ENCODE measurements at regions not wholly inside any gene's neighbourhood (a gene's known extent, or its start where the extent isn't known, plus 50 kb on each side); places are given as distances from the start of the nearest gene placed in this dataset.

DNA sequence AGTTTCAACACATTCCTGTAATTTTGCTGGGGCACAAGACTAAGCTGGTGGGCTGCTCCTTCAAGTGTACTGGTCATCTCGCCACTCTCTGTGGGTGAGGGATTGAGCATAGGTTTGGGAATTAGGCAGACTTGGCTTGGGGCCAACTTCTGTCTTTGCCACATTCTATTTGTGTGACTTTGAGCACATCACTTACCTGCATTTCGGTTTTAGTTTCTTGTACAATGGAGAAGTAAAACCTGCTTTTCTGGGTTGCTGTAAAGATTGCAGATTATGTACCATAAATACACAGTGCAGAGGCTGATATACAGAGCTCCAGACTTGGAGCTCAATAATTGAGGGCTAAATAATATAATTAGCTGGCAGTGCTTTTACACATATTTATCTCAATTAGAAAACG, 162.1 kb downstream of the C3orf38 start:
- FAIRE-seq (no peak), DNase-seq (ENCODE audit: insufficient read length, low spot score) (no peak)
- TF ChIP-seq POU2F2 (IDR thresholded peaks at IDR 0.05; ENCODE audit: low read depth, low read length) (no peak), POLR2AphosphoS5 (IDR thresholded peaks at IDR 0.05; ENCODE audit: low read depth, low read length) (no peak), SPI1 (IDR thresholded peaks at IDR 0.05; ENCODE audit: low read depth, low read length) (no peak), POLR2A (IDR thresholded peaks at IDR 0.05; ENCODE audit: low read depth, low read length) (no peak), PAX5 (IDR thresholded peaks at IDR 0.05; ENCODE audit: insufficient read depth, low read length, severe bottlenecking) (no peak), TAF1 (IDR thresholded peaks at IDR 0.05; ENCODE audit: low read depth, low read length) (no peak)

DNA sequence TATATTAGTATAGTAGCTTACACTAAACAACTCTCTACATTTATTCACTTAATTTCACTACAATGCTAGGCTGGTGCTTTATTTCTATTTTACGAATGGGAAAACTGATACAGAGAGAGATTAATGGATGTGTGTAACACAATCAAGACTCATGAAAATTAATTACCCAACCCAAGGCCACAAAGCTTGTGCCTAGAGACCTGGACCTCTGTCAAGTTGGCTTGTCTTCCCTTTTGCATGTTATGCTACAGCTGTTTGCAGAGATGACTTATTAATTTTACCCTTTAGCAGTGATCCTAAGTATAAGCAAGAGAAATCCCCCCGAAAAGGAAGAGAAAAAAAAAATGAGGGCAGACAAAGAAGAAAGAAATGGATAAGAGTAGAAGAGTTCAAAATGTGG, 162.5 kb downstream of the C3orf38 start:
- TF ChIP-seq POLR2AphosphoS5 (IDR thresholded peaks at IDR 0.05; ENCODE audit: low read depth, low read length) (no peak), SPI1 (IDR thresholded peaks at IDR 0.05; ENCODE audit: low read depth, low read length) (no peak), POU2F2 (IDR thresholded peaks at IDR 0.05; ENCODE audit: low read depth, low read length) (no peak), PAX5 (IDR thresholded peaks at IDR 0.05; ENCODE audit: insufficient read depth, low read length, severe bottlenecking) (no peak), POLR2A (IDR thresholded peaks at IDR 0.05; ENCODE audit: low read depth, low read length) (no peak), TAF1 (IDR thresholded peaks at IDR 0.05; ENCODE audit: low read depth, low read length) (no peak)
- no peak for DNase-seq (ENCODE audit: insufficient read length, low spot score)
- no peak for FAIRE-seq

DNA sequence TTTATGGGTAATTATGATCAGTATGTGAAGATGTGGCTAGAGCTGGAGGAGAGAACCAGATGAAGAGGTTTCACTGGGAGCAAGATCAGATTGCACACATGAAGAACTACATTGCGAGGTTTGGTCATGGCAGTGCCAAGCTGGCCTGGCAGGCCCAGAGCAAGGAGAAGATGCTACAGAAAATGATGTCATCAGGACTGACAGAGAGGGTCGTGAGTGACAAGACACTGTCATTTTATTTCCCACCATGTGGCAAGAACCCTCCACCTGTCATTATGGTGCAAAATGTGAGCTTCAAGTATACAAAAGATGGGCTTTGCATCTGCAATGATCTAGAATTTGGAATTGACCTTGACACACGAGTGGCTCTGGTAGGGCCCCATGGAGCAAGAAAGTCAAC, 168.3 kb downstream of the C3orf38 start:
- no peak for FAIRE-seq
- TF ChIP-seq SPI1 (IDR thresholded peaks at IDR 0.05; ENCODE audit: low read depth, low read length): no peak
- no peak for TF ChIP-seq TAF1 (IDR thresholded peaks at IDR 0.05; ENCODE audit: low read depth, low read length)
- TF ChIP-seq POLR2A (IDR thresholded peaks at IDR 0.05; ENCODE audit: low read depth, low read length): no peak
- TF ChIP-seq PAX5 (IDR thresholded peaks at IDR 0.05; ENCODE audit: insufficient read depth, low read length, severe bottlenecking): no peak
- TF ChIP-seq POLR2AphosphoS5 (IDR thresholded peaks at IDR 0.05; ENCODE audit: low read depth, low read length): no peak
- TF ChIP-seq POU2F2 (IDR thresholded peaks at IDR 0.05; ENCODE audit: low read depth, low read length): no peak
- DNase-seq (ENCODE audit: insufficient read length, low spot score): no peak

DNA sequence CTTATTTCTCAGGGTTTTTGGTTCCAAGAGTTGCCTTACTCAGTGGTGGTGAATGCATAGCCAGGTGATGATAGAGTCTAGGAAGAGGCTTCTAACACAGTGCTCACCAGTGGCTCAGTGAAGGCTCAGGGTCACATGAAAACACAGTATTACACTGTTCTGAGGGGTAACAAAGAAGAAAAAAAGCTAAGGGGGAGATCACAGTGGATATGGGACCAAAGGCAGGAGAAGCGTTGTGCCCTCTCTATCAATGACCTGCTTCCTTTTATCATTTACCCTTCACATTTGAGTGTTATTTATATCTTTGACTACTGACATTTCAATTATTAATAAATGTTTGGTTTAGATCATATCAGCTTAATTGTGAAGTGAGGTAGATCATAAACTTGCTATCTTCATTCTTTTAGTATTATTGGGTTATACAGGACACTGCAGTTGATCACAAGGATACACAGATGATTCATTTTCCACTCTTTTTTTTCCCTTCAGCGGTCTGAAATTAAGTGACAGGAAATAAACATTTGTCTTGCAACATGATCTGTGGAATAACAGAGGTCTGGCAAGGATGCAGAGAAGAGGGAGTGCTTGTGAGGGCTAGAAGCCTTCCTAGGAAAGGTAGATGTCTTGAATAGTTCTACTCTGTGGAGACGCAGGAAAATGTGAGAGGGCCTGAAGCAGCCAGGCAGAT, 171.7 kb downstream of the C3orf38 start:
- DNase-seq (ENCODE audit: insufficient read length, low spot score): no peak
- no peak for FAIRE-seq
- TF ChIP-seq PAX5 (IDR thresholded peaks at IDR 0.05; ENCODE audit: insufficient read depth, low read length, severe bottlenecking) (no peak), POU2F2 (IDR thresholded peaks at IDR 0.05; ENCODE audit: low read depth, low read length) (no peak), TAF1 (IDR thresholded peaks at IDR 0.05; ENCODE audit: low read depth, low read length) (no peak), POLR2A (IDR thresholded peaks at IDR 0.05; ENCODE audit: low read depth, low read length) (no peak), POLR2AphosphoS5 (IDR thresholded peaks at IDR 0.05; ENCODE audit: low read depth, low read length) (no peak), SPI1 (IDR thresholded peaks at IDR 0.05; ENCODE audit: low read depth, low read length) (no peak)

DNA sequence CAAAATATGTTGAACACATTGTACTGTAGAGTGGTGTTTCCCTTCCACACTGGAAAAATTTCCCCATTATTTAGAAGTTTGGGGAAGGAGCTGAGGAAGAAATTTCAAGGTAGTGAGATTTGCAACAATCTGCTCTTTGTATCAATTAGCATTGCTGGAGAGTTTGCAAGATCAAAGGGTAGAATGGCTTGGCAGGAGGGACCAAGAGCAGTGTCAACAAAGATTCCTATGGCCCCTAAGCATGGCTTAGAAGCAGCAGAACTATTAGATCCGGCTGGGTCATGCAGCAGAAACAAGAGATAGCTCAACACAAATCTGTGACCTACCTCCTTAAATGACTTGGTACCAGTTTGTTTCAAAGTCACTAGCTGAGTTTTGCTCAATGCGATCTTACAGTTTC, 175.0 kb downstream of the C3orf38 start:
- DNase-seq (ENCODE audit: insufficient read length, low spot score) (no peak), FAIRE-seq (no peak)
- no peak for TF ChIP-seq POLR2AphosphoS5 (IDR thresholded peaks at IDR 0.05; ENCODE audit: low read depth, low read length)
- no peak for TF ChIP-seq POLR2A (IDR thresholded peaks at IDR 0.05; ENCODE audit: low read depth, low read length)
- TF ChIP-seq SPI1 (IDR thresholded peaks at IDR 0.05; ENCODE audit: low read depth, low read length): no peak
- no peak for TF ChIP-seq POU2F2 (IDR thresholded peaks at IDR 0.05; ENCODE audit: low read depth, low read length)
- TF ChIP-seq PAX5 (IDR thresholded peaks at IDR 0.05; ENCODE audit: insufficient read depth, low read length, severe bottlenecking): no peak
- TF ChIP-seq TAF1 (IDR thresholded peaks at IDR 0.05; ENCODE audit: low read depth, low read length): no peak

DNA sequence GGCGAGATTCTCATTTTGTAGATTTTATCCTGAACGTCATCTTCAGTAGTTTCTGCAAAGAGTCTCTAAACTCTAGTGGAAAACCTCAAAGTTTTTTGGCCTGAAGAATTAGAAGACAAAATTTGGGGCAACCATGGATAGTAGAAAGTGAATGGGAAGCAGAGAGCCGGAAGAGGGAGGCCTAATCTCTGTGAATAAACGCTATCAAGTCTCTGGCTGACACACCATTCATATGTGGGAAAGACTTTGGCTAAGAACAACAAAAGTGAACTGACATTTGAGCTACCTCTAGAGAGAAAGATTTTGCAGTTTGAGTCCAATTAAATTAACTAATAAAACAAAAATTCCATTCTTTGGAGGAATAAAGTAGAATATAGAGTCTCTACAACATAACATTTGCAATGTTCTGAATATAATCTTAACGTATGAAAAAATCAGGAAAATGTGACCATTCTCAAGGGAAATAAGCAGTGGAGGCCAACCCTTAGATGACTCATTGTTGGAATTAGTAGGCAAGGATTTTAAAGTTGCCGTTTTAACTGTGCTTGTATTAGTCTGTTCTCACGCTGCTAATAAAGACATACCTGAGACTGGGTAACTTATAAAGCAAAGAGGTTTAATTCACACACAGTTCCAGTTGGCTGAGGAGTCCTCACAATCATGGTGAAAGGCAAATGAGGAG, 184.6 kb downstream of the C3orf38 start:
- TF ChIP-seq POLR2AphosphoS5 (IDR thresholded peaks at IDR 0.05; ENCODE audit: low read depth, low read length) (no peak), POU2F2 (IDR thresholded peaks at IDR 0.05; ENCODE audit: low read depth, low read length) (no peak), PAX5 (IDR thresholded peaks at IDR 0.05; ENCODE audit: insufficient read depth, low read length, severe bottlenecking) (no peak), TAF1 (IDR thresholded peaks at IDR 0.05; ENCODE audit: low read depth, low read length) (no peak)
- FAIRE-seq (no peak), DNase-seq (ENCODE audit: insufficient read length, low spot score) (no peak)

DNA sequence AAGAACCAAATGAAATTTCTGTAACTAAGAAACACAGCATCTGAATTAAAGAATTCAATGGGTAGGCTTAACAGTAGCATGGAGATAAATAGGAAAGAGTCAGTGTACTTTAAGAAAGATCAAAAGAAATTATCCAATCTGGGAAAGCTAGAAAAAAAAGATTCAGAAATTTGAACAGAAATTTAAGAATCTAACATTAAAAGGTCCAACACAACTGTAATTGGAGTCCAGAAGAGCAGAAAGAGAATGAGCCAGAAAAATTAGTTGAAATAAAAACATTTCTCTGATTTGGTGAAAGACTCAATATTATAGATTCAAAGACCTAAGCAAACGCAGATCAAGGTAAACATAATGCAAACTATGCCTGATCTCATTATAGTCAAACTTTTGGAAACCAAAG, 187.1 kb downstream of the C3orf38 start:
- no peak for TF ChIP-seq PAX5 (IDR thresholded peaks at IDR 0.05; ENCODE audit: insufficient read depth, low read length, severe bottlenecking)
- TF ChIP-seq SPI1 (IDR thresholded peaks at IDR 0.05; ENCODE audit: low read depth, low read length): no peak
- TF ChIP-seq POLR2A (IDR thresholded peaks at IDR 0.05; ENCODE audit: low read depth, low read length): no peak
- no peak for TF ChIP-seq POU2F2 (IDR thresholded peaks at IDR 0.05; ENCODE audit: low read depth, low read length)
- TF ChIP-seq TAF1 (IDR thresholded peaks at IDR 0.05; ENCODE audit: low read depth, low read length): no peak
- no peak for TF ChIP-seq POLR2AphosphoS5 (IDR thresholded peaks at IDR 0.05; ENCODE audit: low read depth, low read length)
- no peak for DNase-seq (ENCODE audit: insufficient read length, low spot score)
- FAIRE-seq: no peak

DNA sequence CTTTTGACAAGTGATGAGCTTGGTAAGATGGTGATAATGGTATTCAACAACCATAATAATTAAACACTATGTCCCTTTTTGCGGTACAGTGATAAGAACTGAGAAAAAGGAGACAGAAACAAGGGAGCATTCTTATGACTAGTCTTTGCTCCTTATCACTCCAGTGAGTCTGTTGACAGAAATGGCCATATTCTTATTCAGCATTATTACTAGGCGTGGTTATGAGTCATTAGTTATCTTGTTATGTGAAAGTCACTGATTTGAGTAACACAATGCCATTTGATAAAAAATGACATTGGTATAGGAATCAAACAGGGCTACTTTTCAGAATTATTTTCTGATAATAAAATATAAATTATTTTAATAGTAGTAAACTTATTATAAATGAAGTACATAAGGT, 193.5 kb downstream of the C3orf38 start:
- TF ChIP-seq TAF1 (IDR thresholded peaks at IDR 0.05; ENCODE audit: low read depth, low read length) (no peak), PAX5 (IDR thresholded peaks at IDR 0.05; ENCODE audit: insufficient read depth, low read length, severe bottlenecking) (no peak), POU2F2 (IDR thresholded peaks at IDR 0.05; ENCODE audit: low read depth, low read length) (no peak), POLR2AphosphoS5 (IDR thresholded peaks at IDR 0.05; ENCODE audit: low read depth, low read length) (no peak)
- DNase-seq (ENCODE audit: insufficient read length, low spot score) (no peak), FAIRE-seq (no peak)

DNA sequence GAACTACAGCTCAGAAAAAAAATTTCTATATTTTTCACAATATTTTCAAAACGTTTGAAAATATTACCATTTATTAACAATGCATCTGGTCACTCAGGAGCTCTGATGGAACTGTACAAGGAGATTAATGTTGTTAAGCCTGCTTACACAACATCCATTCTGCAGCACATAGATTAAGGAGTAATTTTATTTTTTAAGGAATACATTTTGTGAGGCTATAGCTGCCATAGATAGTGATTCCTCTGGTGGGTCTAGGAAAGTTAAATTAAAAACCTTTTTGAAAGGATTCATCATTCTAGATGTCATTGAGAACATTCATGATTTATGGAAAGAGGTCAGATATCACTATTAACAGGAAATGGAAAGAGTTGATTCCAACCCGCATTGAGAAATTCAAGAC, 196.9 kb downstream of the C3orf38 start:
- FAIRE-seq (no peak), DNase-seq (ENCODE audit: insufficient read length, low spot score) (no peak)
- no peak for TF ChIP-seq POU2F2 (IDR thresholded peaks at IDR 0.05; ENCODE audit: low read depth, low read length)
- no peak for TF ChIP-seq POLR2A (IDR thresholded peaks at IDR 0.05; ENCODE audit: low read depth, low read length)

DNA sequence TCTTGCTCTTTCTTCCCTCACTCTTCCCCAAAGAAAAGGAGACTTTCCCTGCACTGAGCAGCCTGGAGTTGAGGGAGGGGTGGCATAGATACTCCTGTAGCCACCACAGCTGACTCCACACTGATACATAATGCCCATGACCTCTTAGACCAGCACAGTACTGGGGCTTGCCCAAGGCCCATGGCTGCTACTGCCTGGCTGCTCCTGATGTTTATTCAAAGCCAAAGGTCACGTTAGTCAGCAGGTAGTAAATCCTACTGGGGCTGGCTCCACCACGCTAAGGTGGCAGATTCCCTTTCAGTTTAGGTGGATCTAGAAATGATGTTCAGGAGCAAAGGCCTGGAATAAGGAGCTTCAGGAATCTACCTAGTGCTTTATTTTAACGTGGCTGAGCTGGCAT, 212.7 kb downstream of the C3orf38 start:
- DNase-seq (ENCODE audit: insufficient read length, low spot score) (no peak), FAIRE-seq (no peak)
- TF ChIP-seq SPI1 (IDR thresholded peaks at IDR 0.05; ENCODE audit: low read depth, low read length): no peak

Data from GM12891 (cell line).